ENCODE measurements at regions not wholly inside any gene's neighbourhood (a gene's known extent, or its start where the extent isn't known, plus 50 kb on each side); places are given as distances from the start of the nearest gene placed in this dataset.

- no peak for DNase-seq
These were observed 1438.4 kb downstream of the TECRL start for GRCh38 chr4:62970846-62971245.

- DNase-seq = no peak
These were observed 1448.8 kb downstream of the TECRL start for GRCh38 chr4:62960415-62960814.

- no peak for DNase-seq
These were observed 1455.5 kb downstream of the TECRL start for GRCh38 chr4:62953752-62954151.

GRCh38 chr4:62952366-62952765 lies 1456.9 kb downstream of the TECRL start:
- no peak for DNase-seq

GRCh38 chr4:62948108-62948507 lies 1461.1 kb downstream of the TECRL start:
- DNase-seq = no peak

GRCh38 chr4:62940229-62940628 lies 1469.0 kb downstream of the TECRL start:
- peak; percentile 56 for DNase-seq

GRCh38 chr4:62930884-62931283 lies 1478.4 kb downstream of the TECRL start:
- DNase-seq = no peak

- no peak for DNase-seq
These were observed 1480.8 kb downstream of the TECRL start for GRCh38 chr4:62928483-62928882.

GRCh38 chr4:62927574-62927973 lies 1481.7 kb downstream of the TECRL start:
- no peak for DNase-seq

GRCh38 chr4:62923783-62924182 lies 1485.5 kb downstream of the TECRL start:
- no peak for DNase-seq

- DNase-seq = no peak
These were observed 1491.6 kb downstream of the TECRL start for GRCh38 chr4:62917649-62918048.

- peak; percentile 59 for DNase-seq
These were observed 1494.5 kb downstream of the TECRL start for GRCh38 chr4:62914758-62915157.

- no peak for DNase-seq
These were observed 1496.2 kb downstream of the TECRL start for GRCh38 chr4:62913065-62913464.

- DNase-seq = no peak
These were observed 1496.7 kb downstream of the TECRL start for GRCh38 chr4:62912531-62912930.

- no peak for DNase-seq
These were observed 1500.0 kb downstream of the TECRL start for GRCh38 chr4:62909238-62909637.

- DNase-seq = no peak
These were observed 1508.1 kb downstream of the TECRL start for GRCh38 chr4:62901101-62901500.

- no peak for DNase-seq
These were observed 1509.4 kb downstream of the TECRL start for GRCh38 chr4:62899646-62900364.

GRCh38 chr4:62898115-62898514 lies 1511.1 kb downstream of the TECRL start:
- peak; percentile 52 for DNase-seq

GRCh38 chr4:62896721-62897120 lies 1512.5 kb downstream of the TECRL start:
- DNase-seq = peak; percentile 39

- DNase-seq = no peak
These were observed 1527.3 kb downstream of the TECRL start for GRCh38 chr4:62881901-62882300.

- DNase-seq = no peak
These were observed 1528.0 kb downstream of the TECRL start for GRCh38 chr4:62881210-62881609.

- DNase-seq = no peak
These were observed 1536.4 kb downstream of the TECRL start for GRCh38 chr4:62872856-62873255.

GRCh38 chr4:62871078-62871477 lies 1538.2 kb downstream of the TECRL start:
- no peak for DNase-seq

GRCh38 chr4:62870451-62870850 lies 1538.8 kb downstream of the TECRL start:
- DNase-seq = no peak

- DNase-seq = no peak
These were observed 1544.0 kb downstream of the TECRL start for GRCh38 chr4:62865261-62865660.

Data from islet precursor cell (in vitro differentiated cells).